Right forelimb (tissue), 1 donor: ENCODE measurements at regions not wholly inside any gene's neighbourhood (a gene's known extent, or its start where the extent isn't known, plus 50 kb on each side); places are given as distances from the start of the nearest gene placed in this dataset.
A peak's percentile ranks its signal among the peaks of the same experiment; 100 is the strongest.

Experiments
- DNase-seq: peaks from one replicate; pipeline ENCODE4 v3.0.0-alpha.2; 2018

GRCh38 chr1:173405281-173405680, 71.9 kb upstream of the PRDX6 start:
- no peak for DNase-seq

GRCh38 chr1:173405834-173406233, 71.3 kb upstream of the PRDX6 start:
- DNase-seq: no peak

- DNase-seq: no peak
Measured at GRCh38 chr1:173406783-173407230, 70.3 kb upstream of the PRDX6 start.

GRCh38 chr1:173407846-173408245, 69.3 kb upstream of the PRDX6 start:
- DNase-seq: no peak

GRCh38 chr1:173408886-173409285, 68.2 kb upstream of the PRDX6 start:
- DNase-seq: no peak

- DNase-seq: peak; percentile 65
Measured at GRCh38 chr1:173409613-173410012, 67.5 kb upstream of the PRDX6 start.

GRCh38 chr1:173410133-173410793, 66.9 kb upstream of the PRDX6 start:
- no peak for DNase-seq

GRCh38 chr1:173410794-173411236, 66.3 kb upstream of the PRDX6 start:
- DNase-seq: no peak

GRCh38 chr1:173411835-173412742, 65.0 kb upstream of the PRDX6 start:
- no peak for DNase-seq

- DNase-seq: no peak
Measured at GRCh38 chr1:173413271-173413707, 63.8 kb upstream of the PRDX6 start.

- DNase-seq: no peak
Measured at GRCh38 chr1:173414136-173414535, 63.0 kb upstream of the PRDX6 start.

- DNase-seq: no peak
Measured at GRCh38 chr1:173414539-173415226, 62.5 kb upstream of the PRDX6 start.

- DNase-seq: no peak
Measured at GRCh38 chr1:173415490-173415889, 61.6 kb upstream of the PRDX6 start.

- DNase-seq: no peak
Measured at GRCh38 chr1:173415905-173416450, 61.2 kb upstream of the PRDX6 start.

GRCh38 chr1:173417563-173417962, 59.6 kb upstream of the PRDX6 start:
- no peak for DNase-seq

GRCh38 chr1:173418107-173418985, 58.8 kb upstream of the PRDX6 start:
- no peak for DNase-seq

- peak; percentile 75 for DNase-seq
Measured at GRCh38 chr1:173420330-173420806, 56.8 kb upstream of the PRDX6 start.

GRCh38 chr1:173421286-173421685, 55.8 kb upstream of the PRDX6 start:
- DNase-seq: no peak

GRCh38 chr1:173421789-173422188, 55.3 kb upstream of the PRDX6 start:
- no peak for DNase-seq

GRCh38 chr1:173422456-173422976, 54.6 kb upstream of the PRDX6 start:
- DNase-seq: no peak

GRCh38 chr1:173423291-173423690, 53.8 kb upstream of the PRDX6 start:
- DNase-seq: no peak

- DNase-seq: no peak
Measured at GRCh38 chr1:173424143-173424542, 53.0 kb upstream of the PRDX6 start.
